Erythroblast (primary cell): ENCODE measurements at regions not wholly inside any gene's neighbourhood (a gene's known extent, or its start where the extent isn't known, plus 50 kb on each side); places are given as distances from the start of the nearest gene placed in this dataset.

Experiments used
- GATA1 ChIP-seq: IDR thresholded peaks from 2 replicates; pipeline ENCODE4 v1.6.1; 2011; ENCODE audit warnings: low read depth, mild to moderate bottlenecking, control low read depth, low read length, moderate library complexity
- POLR2A ChIP-seq: IDR thresholded peaks from 2 replicates; pipeline ENCODE4 v1.6.1; 2011; ENCODE audit warnings: mild to moderate bottlenecking, low read length

DNA sequence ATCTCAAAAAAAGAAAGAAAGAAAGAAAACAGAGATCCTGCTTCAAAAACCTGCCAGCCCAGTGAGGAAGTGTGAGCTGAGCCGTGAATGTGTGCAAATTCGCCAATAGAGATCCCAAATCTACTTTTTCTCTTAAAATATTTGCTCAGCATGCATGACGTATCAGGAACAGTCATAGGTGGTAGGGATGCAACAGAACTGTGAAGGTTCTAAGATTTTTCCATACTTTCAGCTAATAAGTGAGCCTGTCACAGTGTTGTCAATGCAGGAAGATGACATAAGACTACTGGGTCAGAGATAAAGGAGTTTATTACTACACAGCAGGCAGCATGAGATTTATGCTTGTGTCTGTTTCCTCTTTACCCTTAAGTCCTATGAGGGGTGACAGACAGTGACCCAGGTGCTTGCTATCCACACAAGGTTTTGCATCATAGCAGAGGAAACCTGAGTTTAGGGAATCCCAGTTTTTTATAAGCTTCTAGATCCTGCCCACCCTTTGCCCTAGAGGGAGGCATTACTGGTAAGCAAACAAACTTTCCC lies 273.4 kb downstream of the BMP7 start:
- no peak for TF ChIP-seq POLR2A
- no peak for TF ChIP-seq GATA1
